ENCODE measurements at regions not wholly inside any gene's neighbourhood (a gene's known extent, or its start where the extent isn't known, plus 50 kb on each side); places are given as distances from the start of the nearest gene placed in this dataset.
A peak's percentile ranks its signal among the peaks of the same experiment; 100 is the strongest.
"Not testable (repeated sequence)": the region's sequence is repeated elsewhere in the genome, so short reads cannot be mapped to it uniquely, and the experiment has no call there.

DNA sequence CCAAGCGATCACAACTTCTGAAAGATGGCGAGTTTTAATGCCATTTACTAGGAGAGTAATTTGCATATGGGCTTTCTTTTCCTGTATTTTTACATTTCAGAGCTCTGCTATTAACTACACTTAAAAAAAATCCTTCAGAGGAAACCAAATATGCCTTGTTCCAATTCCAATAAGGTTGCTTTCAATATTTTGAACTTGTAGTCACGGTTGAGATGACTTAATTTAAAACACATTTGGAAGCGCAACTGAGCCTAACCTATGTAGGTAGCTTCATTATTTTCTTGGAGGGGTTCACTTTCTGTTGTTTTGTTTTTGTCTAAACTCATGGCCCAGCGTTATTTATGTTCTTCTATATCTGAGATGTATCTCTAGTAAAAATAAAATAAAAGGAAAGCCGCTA lies 93.4 kb downstream of the BLID start:
- no peak for DNase-seq (ENCODE audit: low spot score)

GRCh38 chr11:122020902-122021301 lies 95.1 kb downstream of the BLID start:
- no peak for DNase-seq (ENCODE audit: low spot score)

DNA sequence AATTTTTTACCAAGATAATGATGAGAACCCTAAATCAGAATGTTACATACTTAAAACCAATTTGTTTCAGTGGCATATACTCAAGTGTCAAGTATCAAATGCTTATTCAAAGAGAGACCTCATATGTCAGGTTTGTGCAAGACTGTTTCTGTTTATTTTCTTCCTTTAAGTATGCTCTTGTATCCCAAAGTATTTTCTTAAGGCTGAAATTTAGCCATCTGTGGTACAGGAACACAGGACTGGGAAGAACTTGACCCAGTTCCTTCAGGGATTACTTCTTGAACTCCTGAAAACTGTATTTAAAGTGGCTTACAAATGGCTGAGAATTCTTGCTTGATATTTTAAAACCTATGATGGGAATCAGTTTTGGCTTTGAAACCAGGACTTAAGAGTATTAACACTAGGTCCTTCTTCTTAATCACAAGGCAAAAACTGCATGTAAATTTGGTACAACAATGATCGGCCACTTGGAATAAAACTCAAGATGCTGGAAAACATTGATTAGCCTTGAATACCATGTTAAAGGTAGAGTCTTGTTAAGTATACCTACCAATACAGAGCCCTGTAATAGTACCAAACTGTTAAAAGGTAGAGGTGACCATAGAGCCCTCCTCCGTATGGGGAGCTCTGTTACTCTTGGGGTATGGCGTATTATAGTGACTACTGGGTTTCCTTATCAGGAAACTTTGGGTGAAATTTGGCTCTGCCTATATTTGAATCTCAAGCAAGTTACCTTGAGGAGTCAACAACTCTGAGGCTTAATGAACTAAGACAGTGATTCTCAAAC lies 95.9 kb downstream of the BLID start:
- no peak for DNase-seq (ENCODE audit: low spot score)

DNA sequence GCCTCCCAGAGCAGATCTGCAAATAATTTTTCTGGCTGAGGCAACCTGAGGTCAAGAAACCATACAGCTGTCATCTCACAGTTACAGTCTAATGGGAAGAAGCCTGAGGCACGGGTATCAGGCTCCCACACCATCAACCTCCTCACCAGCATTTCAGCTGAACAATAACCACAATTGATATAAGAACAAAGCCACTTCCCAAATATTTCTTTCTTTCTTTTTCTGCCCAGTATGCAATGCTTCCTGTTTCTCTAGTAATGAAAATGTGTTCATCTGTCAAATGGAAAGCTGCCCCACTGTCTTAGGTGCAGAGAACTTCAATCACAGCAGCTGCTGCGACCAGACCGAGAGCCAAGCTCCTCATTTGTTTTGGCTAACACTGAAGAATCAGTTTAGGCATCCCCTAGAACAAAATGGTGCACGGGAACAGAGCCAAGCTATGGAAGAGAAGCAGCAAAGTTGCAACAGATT lies 108.4 kb downstream of the BLID start:
- peak; percentile 16 for DNase-seq (ENCODE audit: low spot score)

- no peak for DNase-seq (ENCODE audit: low spot score)
Observed at GRCh38 chr11:122004446-122004845, 111.6 kb downstream of the BLID start.

DNA sequence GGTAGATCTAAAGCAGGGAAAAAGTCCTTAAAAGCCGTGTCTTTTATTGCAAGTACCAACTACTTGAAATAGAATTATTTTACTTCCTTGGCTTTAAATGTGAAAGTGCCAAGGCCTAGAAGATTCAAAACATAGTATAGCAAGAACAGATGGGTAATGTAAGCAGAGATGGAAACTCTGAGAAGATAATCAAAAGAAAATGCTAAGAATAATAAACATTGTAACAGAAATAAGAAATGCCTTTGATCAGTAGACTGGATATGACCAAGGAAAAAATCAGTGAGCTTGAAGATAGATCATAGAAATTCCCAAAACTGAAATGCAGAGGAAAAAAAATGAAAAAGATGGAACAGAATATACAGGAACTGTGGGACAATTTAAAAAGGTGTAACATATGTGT lies 113.1 kb downstream of the BLID start:
- no peak for DNase-seq (ENCODE audit: low spot score)

DNA sequence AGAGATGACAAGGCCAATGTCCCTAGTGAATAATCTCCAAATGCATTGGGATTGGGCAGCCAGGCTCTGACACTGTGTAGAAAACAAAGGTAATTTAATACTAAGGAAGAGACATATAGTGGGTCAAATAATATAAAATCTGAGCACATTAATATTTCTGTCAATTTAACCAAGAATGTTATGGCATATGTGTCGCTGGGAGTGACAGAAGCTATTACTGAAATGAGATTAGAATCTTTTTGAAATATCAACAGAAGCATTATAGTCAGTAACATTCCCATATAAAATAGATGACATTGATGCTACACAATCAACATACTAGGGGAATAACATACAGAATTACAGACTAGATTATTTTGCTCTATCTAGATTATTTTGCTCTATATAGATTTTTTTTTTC lies 114.0 kb downstream of the BLID start:
- DNase-seq (ENCODE audit: low spot score): no peak

DNA sequence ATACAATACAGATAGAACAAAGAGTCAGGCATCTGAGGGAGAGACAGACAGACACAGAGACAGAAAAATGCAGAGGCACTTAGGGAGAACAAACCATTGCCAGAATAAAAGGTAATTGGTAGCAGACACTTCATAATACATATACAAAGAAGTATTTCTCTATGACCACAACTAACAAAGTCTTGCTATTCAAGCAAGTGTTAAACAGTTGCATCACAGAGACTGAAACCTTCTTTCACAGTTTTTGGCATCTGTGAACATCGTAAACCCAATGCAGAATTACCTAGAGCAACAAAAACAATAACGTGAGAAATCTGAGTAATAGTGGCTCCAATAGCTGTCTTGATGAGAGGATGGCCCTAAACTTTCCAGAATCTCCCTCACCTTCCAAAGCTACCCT lies 116.4 kb downstream of the BLID start:
- no peak for DNase-seq (ENCODE audit: low spot score)

DNA sequence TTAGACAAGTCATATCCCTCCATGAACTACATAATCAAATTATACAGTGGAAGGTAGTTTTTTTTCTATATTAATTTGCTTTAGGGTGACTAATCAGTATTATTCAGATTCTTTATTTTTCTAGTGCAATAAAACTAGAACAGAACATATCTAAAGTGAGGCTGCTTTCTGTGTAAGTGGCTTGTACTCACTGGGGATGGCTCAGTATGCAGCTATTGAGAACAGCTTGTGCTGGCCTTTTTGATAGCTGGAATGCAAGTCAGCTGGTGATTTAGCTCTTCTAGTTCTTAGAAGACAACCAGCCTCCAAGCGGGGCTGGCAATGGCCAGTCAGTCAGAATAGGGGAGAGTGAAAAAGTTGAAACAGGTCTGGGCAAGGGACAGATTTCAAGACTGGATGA lies 119.4 kb downstream of the BLID start:
- DNase-seq (ENCODE audit: low spot score): no peak

- DNase-seq (ENCODE audit: low spot score): no peak
Observed at GRCh38 chr11:121983901-121984300, 132.1 kb downstream of the BLID start.

GRCh38 chr11:121977914-121978313 lies 138.1 kb downstream of the BLID start:
- DNase-seq (ENCODE audit: low spot score): not testable (repeated sequence)

- no peak for DNase-seq (ENCODE audit: low spot score)
Observed at GRCh38 chr11:121968638-121969037, 147.4 kb downstream of the BLID start.

DNA sequence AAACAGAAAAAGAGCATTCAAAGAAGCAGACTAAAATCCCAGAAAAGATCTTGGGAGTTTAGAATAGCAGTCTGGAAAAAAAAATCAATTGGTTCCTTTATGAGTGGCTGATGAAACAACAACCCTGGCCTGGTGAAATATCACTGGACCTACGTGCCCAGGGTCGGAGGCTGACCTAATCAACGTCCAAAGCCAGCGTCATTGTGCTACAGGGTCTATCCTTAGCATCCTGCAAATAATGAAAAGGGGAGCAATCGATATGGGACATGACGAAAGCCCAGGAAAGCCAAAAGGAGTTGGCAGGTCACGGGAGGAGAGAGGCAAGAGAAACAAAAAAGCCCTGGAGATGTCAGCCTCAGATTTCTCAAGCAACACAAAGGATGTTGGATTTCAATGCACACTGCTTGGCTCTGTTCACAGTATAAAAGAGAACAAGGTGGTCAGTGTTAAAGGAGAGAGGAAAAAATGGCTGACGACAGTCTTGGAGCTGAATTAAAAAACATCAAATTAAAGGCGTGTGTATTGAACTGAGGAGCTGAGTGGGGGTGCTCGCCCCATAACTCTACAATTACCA lies 148.8 kb downstream of the BLID start:
- no peak for DNase-seq (ENCODE audit: low spot score)

DNA sequence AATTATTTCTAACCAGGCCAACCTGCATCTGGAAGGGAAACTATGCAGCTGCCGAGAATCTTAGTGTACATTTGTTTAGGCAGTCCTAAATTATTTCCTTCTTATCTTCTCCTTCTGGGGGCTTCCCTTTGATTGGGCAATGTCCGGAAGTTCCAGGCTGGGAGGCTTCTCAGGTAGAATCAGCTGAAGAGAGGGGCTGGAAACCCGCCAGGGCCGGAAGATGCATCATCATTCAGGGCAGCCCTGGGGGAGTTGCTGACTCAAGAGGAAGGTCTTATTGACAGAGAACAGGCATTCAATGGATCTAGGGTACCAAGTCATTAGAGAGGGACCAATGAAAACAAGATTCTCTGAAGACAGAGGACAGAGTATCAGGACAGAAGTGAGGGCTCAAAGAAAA lies 150.7 kb downstream of the BLID start:
- no peak for DNase-seq (ENCODE audit: low spot score)

- peak; percentile 13 for DNase-seq (ENCODE audit: low spot score)
Observed at GRCh38 chr11:121964591-121964990, 151.4 kb downstream of the BLID start.

- DNase-seq (ENCODE audit: low spot score): not testable (repeated sequence)
Observed at GRCh38 chr11:121963846-121964245, 152.2 kb downstream of the BLID start.

- no peak for DNase-seq (ENCODE audit: low spot score)
Observed at GRCh38 chr11:121961321-121961801, 154.7 kb downstream of the BLID start.

- DNase-seq (ENCODE audit: low spot score): no peak
Observed at GRCh38 chr11:121958971-121959325, 157.1 kb downstream of the BLID start.

GRCh38 chr11:121958323-121958970 lies 157.6 kb downstream of the BLID start:
- no peak for DNase-seq (ENCODE audit: low spot score)

GRCh38 chr11:121953122-121953521 lies 162.9 kb downstream of the BLID start:
- DNase-seq (ENCODE audit: low spot score): no peak

- DNase-seq (ENCODE audit: low spot score): no peak
Observed at GRCh38 chr11:121950160-121950559, 165.9 kb downstream of the BLID start.

- DNase-seq (ENCODE audit: low spot score): no peak
Observed at GRCh38 chr11:121946514-121946913, 169.5 kb downstream of the BLID start.
